CD4-positive, CD25-positive, alpha-beta regulatory T cell (primary cell): ENCODE measurements at regions not wholly inside any gene's neighbourhood (a gene's known extent, or its start where the extent isn't known, plus 50 kb on each side); places are given as distances from the start of the nearest gene placed in this dataset.

Experiments used
- ATAC-seq, 2 donors: fragments of 150-1000 bp; cut with Tn5 transposase; one replicate each; pipeline ENCODE4 v1.10.0; 2021; ENCODE audit warnings: low read depth in 2 of 2, moderate number of reproducible peaks in 2 of 2, moderate library complexity in 1 of 2
- DNase-seq, 3 donors: peaks; one replicate each; pipeline versions ENCODE4 v3.0.0 to v3.0.0-alpha.2; 2012 to 2022; ENCODE audit warnings: mixed read lengths in 1 of 3
- H3K27ac ChIP-seq: one replicate; pipeline ENCODE4 v1.7.0; 2013; ENCODE audit warnings: mild to moderate bottlenecking, low read length; ENCODE audit not compliant: insufficient read depth, poor library complexity, severe bottlenecking
- H3K27me3 ChIP-seq: one replicate; pipeline ENCODE4 v1.7.0; 2013; ENCODE audit warnings: low read length; ENCODE audit not compliant: control insufficient read depth, insufficient read depth
- H3K36me3 ChIP-seq: one replicate; pipeline ENCODE4 v1.7.0; 2013; ENCODE audit warnings: mild to moderate bottlenecking, low read length, moderate library complexity; ENCODE audit not compliant: control insufficient read depth, insufficient read depth
- H3K4me1 ChIP-seq: 2 replicates; pipeline ENCODE4 v1.7.0; 2013; ENCODE audit warnings: mild to moderate bottlenecking, low read length; ENCODE audit not compliant: insufficient read depth, control insufficient read depth, poor library complexity, severe bottlenecking
- H3K4me3 ChIP-seq: one replicate; pipeline ENCODE4 v1.7.0; 2013; ENCODE audit warnings: low read depth, mild to moderate bottlenecking, low read length, moderate library complexity
- H3K9me3 ChIP-seq, 2 experiments: 1 replicate in 1 of 2; 2 replicates in 1 of 2; pipeline ENCODE4 v1.7.0; 2013; ENCODE audit warnings: low read length in 2 of 2, mild to moderate bottlenecking in 1 of 2, moderate library complexity in 1 of 2; ENCODE audit not compliant: control insufficient read depth in 2 of 2
- H3K27ac Mint-ChIP-seq, 3 donors: one replicate each; pipeline ENCODE4 v1.8.0; 2020 to 2022; ENCODE audit warnings: mild to moderate bottlenecking in 3 of 3, mixed read lengths in 3 of 3, moderate library complexity in 2 of 3
- H3K27me3 Mint-ChIP-seq: one replicate; pipeline ENCODE4 v1.8.0; 2022; ENCODE audit warnings: mild to moderate bottlenecking, mixed read lengths
- H3K36me3 Mint-ChIP-seq: one replicate; pipeline ENCODE4 v1.8.0; 2020; ENCODE audit warnings: mixed read lengths
- H3K4me1 Mint-ChIP-seq, 4 donors: one replicate each; pipeline ENCODE4 v1.8.0; 2020 to 2022; ENCODE audit warnings: mixed read lengths in 4 of 4, mild to moderate bottlenecking in 1 of 4
- H3K4me3 Mint-ChIP-seq, 4 donors: one replicate each; pipeline ENCODE4 v1.8.0; 2020 to 2022; ENCODE audit warnings: mild to moderate bottlenecking in 4 of 4, mixed read lengths in 4 of 4, moderate library complexity in 3 of 4
- H3K9me3 Mint-ChIP-seq, 7 donors: one replicate each; pipeline ENCODE4 v1.8.0; 2020 to 2022; ENCODE audit warnings: mixed read lengths in 7 of 7, mild to moderate bottlenecking in 3 of 7, moderate library complexity in 2 of 7

- ATAC-seq (no peak), DNase-seq (no peak)
- Mint-ChIP-seq H3K9me3 (peaks cover 0 to 14% (median 4%) of the 10 kb centered on the region in 7 donors), H3K4me3 (peak overlapping the region in 1 of 4 donors; percentile 57), H3K36me3 (no peaks in the 10 kb centered on the region), H3K27me3 (no peaks in the 10 kb centered on the region), H3K4me1 (no peaks in the 10 kb centered on the region), H3K27ac (no peak overlapping the region)
- no peaks in the 10 kb centered on the region for H3K36me3 ChIP-seq
- H3K27ac ChIP-seq = no peak overlapping the region
- H3K4me3 ChIP-seq = no peak overlapping the region
- no peaks in the 10 kb centered on the region for H3K27me3 ChIP-seq
- H3K9me3 ChIP-seq = no peaks in the 10 kb centered on the region
- no peaks in the 10 kb centered on the region for H3K4me1 ChIP-seq
These were observed 465.3 kb upstream of the PTBP2 start for GRCh38 chr1:96256130-96256790.

GRCh38 chr1:96259399-96259798 is 462.2 kb upstream of the PTBP2 start:
- Histone ChIP-seq H3K4me3 (no peak overlapping the region), H3K27ac (no peak overlapping the region), H3K4me1 (no peaks in the 10 kb centered on the region), H3K36me3 (no peaks in the 10 kb centered on the region), H3K9me3 (no peaks in the 10 kb centered on the region), H3K27me3 (no peaks in the 10 kb centered on the region)
- no peak for ATAC-seq
- no peaks in the 10 kb centered on the region for H3K27me3 Mint-ChIP-seq
- DNase-seq = no peak
- no peaks in the 10 kb centered on the region for H3K36me3 Mint-ChIP-seq
- no peak overlapping the region for H3K4me3 Mint-ChIP-seq
- peaks cover 0 to 17% (median 5%) of the 10 kb centered on the region in 7 donors for H3K9me3 Mint-ChIP-seq
- no peak overlapping the region for H3K27ac Mint-ChIP-seq
- H3K4me1 Mint-ChIP-seq = no peaks in the 10 kb centered on the region

- Mint-ChIP-seq H3K4me1 (no peaks in the 10 kb centered on the region), H3K4me3 (no peak overlapping the region), H3K36me3 (no peaks in the 10 kb centered on the region), H3K27ac (no peak overlapping the region), H3K27me3 (no peaks in the 10 kb centered on the region), H3K9me3 (peaks cover 7 to 30% (median 11%) of the 10 kb centered on the region in 7 donors)
- ATAC-seq = no peak
- DNase-seq = no peak
- Histone ChIP-seq H3K27ac (no peak overlapping the region), H3K27me3 (no peaks in the 10 kb centered on the region), H3K4me3 (no peak overlapping the region), H3K4me1 (no peaks in the 10 kb centered on the region), H3K9me3 (no peaks in the 10 kb centered on the region), H3K36me3 (no peaks in the 10 kb centered on the region)
These were observed 440.1 kb upstream of the PTBP2 start for GRCh38 chr1:96281491-96281890.

GRCh38 chr1:96290033-96290432 is 431.6 kb upstream of the PTBP2 start:
- Mint-ChIP-seq H3K4me1 (no peaks in the 10 kb centered on the region), H3K4me3 (no peak overlapping the region), H3K27ac (no peak overlapping the region), H3K9me3 (peaks cover 0 to 38% (median 11%) of the 10 kb centered on the region in 7 donors), H3K27me3 (no peaks in the 10 kb centered on the region), H3K36me3 (no peaks in the 10 kb centered on the region)
- Histone ChIP-seq H3K27ac (no peak overlapping the region), H3K27me3 (no peaks in the 10 kb centered on the region), H3K9me3 (peaks cover 0 to 14% of the 10 kb centered on the region in 2 experiments), H3K36me3 (no peaks in the 10 kb centered on the region), H3K4me3 (no peak overlapping the region), H3K4me1 (no peaks in the 10 kb centered on the region)
- DNase-seq = no peak
- no peak for ATAC-seq

- Mint-ChIP-seq H3K4me1 (no peaks in the 10 kb centered on the region), H3K27me3 (no peaks in the 10 kb centered on the region)
- no peak for ATAC-seq
These were observed 430.8 kb upstream of the PTBP2 start for GRCh38 chr1:96290801-96291200.

GRCh38 chr1:96291468-96291867 is 430.1 kb upstream of the PTBP2 start:
- H3K9me3 Mint-ChIP-seq = peaks cover 0 to 32% (median 8%) of the 10 kb centered on the region in 7 donors
- Histone ChIP-seq H3K36me3 (no peaks in the 10 kb centered on the region), H3K4me1 (no peaks in the 10 kb centered on the region), H3K9me3 (peaks cover 0 to 14% of the 10 kb centered on the region in 2 experiments), H3K4me3 (no peak overlapping the region), H3K27ac (no peak overlapping the region), H3K27me3 (no peaks in the 10 kb centered on the region)
- no peak for ATAC-seq
- no peaks in the 10 kb centered on the region for H3K27me3 Mint-ChIP-seq
- no peak for DNase-seq
- H3K27ac Mint-ChIP-seq = no peak overlapping the region
- no peaks in the 10 kb centered on the region for H3K36me3 Mint-ChIP-seq
- no peaks in the 10 kb centered on the region for H3K4me1 Mint-ChIP-seq
- H3K4me3 Mint-ChIP-seq = no peak overlapping the region

More at GRCh38 chr1:96290801-96291200, 430.8 kb upstream of the PTBP2 start:
- H3K27ac Mint-ChIP-seq = no peak overlapping the region
- H3K4me3 Mint-ChIP-seq = no peak overlapping the region
- H3K27ac ChIP-seq = no peak overlapping the region
- no peaks in the 10 kb centered on the region for H3K27me3 ChIP-seq
- H3K4me3 ChIP-seq = no peak overlapping the region
- no peaks in the 10 kb centered on the region for H3K36me3 ChIP-seq
- no peaks in the 10 kb centered on the region for H3K36me3 Mint-ChIP-seq
- H3K9me3 ChIP-seq = peaks cover 0 to 14% of the 10 kb centered on the region in 2 experiments
- DNase-seq = no peak
- peaks cover 0 to 35% (median 10%) of the 10 kb centered on the region in 7 donors for H3K9me3 Mint-ChIP-seq
- no peaks in the 10 kb centered on the region for H3K4me1 ChIP-seq

GRCh38 chr1:96292141-96292540 is 429.4 kb upstream of the PTBP2 start:
- Mint-ChIP-seq H3K9me3 (peaks cover 0 to 25% (median 4%) of the 10 kb centered on the region in 7 donors), H3K4me3 (no peak overlapping the region), H3K27ac (no peak overlapping the region), H3K36me3 (no peaks in the 10 kb centered on the region), H3K27me3 (no peaks in the 10 kb centered on the region), H3K4me1 (no peaks in the 10 kb centered on the region)
- no peak overlapping the region for H3K27ac ChIP-seq
- no peaks in the 10 kb centered on the region for H3K4me1 ChIP-seq
- H3K4me3 ChIP-seq = no peak overlapping the region
- no peaks in the 10 kb centered on the region for H3K27me3 ChIP-seq
- DNase-seq (no peak), ATAC-seq (no peak)
- H3K36me3 ChIP-seq = no peaks in the 10 kb centered on the region
- H3K9me3 ChIP-seq = peaks cover 0 to 14% of the 10 kb centered on the region in 2 experiments

GRCh38 chr1:96296991-96297390 is 424.6 kb upstream of the PTBP2 start:
- Mint-ChIP-seq H3K27ac (no peak overlapping the region), H3K4me1 (no peaks in the 10 kb centered on the region), H3K4me3 (no peak overlapping the region), H3K9me3 (peaks cover 0 to 13% (median 4%) of the 10 kb centered on the region in 7 donors), H3K36me3 (no peaks in the 10 kb centered on the region), H3K27me3 (no peaks in the 10 kb centered on the region)
- DNase-seq (no peak), ATAC-seq (no peak)
- Histone ChIP-seq H3K27me3 (no peaks in the 10 kb centered on the region), H3K27ac (no peak overlapping the region), H3K4me1 (no peaks in the 10 kb centered on the region), H3K4me3 (no peak overlapping the region), H3K9me3 (peaks cover 0 to 4% of the 10 kb centered on the region in 2 experiments), H3K36me3 (no peaks in the 10 kb centered on the region)
